Endothelial cell of umbilical vein (primary cell): ENCODE measurements at regions not wholly inside any gene's neighbourhood (a gene's known extent, or its start where the extent isn't known, plus 50 kb on each side); places are given as distances from the start of the nearest gene placed in this dataset.
A peak's percentile ranks its signal among the peaks of the same experiment; 100 is the strongest.

Source experiments
- BruUV-seq: library from RNA; stranded (reverse); fragments of 400-500 nt; replicated peaks from 2 replicates; lab custom pipeline; 2021; lab: Mats Ljungman, UMichigan
- CTCF ChIA-PET: fragments of 300-600, 350-600 bp; sonication (Branson Sonifier 250); formaldehyde crosslinking; loops from one replicate; lab custom pipeline; 2021; ENCODE audit warnings: antibody characterized with exemption, inconsistent platforms; lab: Charles Lee
- POLR2A ChIA-PET: fragments of 300-600, 350-600 bp; sonication (Branson Sonifier 250); formaldehyde crosslinking; loops from one replicate; lab custom pipeline; 2021; ENCODE audit warnings: antibody characterized with exemption, inconsistent platforms; lab: Charles Lee
- DNase-seq: peaks from one replicate; pipeline ENCODE4 v3.0.0-alpha.2; 2011; ENCODE audit warnings: low read depth, low spot score
- FAIRE-seq: peaks from 2 replicates; lab custom pipeline; 2011; peaks lifted over from hg19 to GRCh38; lab: Jason Lieb, UNC
- H2AFZ ChIP-seq: 2 replicates; pipeline ENCODE4 v1.6.0; 2012; ENCODE audit warnings: low read depth, low read length, control low read depth, inconsistent platforms
- H3K27ac ChIP-seq: 2 replicates; pipeline ENCODE4 v1.5.1; 2011; ENCODE audit warnings: low read depth, mild to moderate bottlenecking, control low read depth, low read length, moderate library complexity; ENCODE audit not compliant: insufficient read depth
- H3K27me3 ChIP-seq, 2 experiments: 2 replicates each; pipeline versions ENCODE4 v1.6.0 to v1.6.1; 2011; ENCODE audit warnings: low read length in 2 of 2, mixed read lengths in 1 of 2; ENCODE audit not compliant: control insufficient read depth in 2 of 2, insufficient read depth in 2 of 2
- H3K36me3 ChIP-seq, 2 experiments: 2 replicates in 1 of 2; 3 replicates in 1 of 2; pipeline ENCODE4 v1.5.1; 2011; ENCODE audit warnings: low read length in 2 of 2, mild to moderate bottlenecking in 1 of 2, moderate library complexity in 1 of 2; ENCODE audit not compliant: control insufficient read depth in 2 of 2, insufficient read depth in 2 of 2; ENCODE audit errors: extremely low read depth in 1 of 2
- H3K4me1 ChIP-seq: 3 replicates; pipeline ENCODE4 v1.5.1; 2011; ENCODE audit warnings: mild to moderate bottlenecking, low read length; ENCODE audit not compliant: control insufficient read depth, insufficient read depth; ENCODE audit errors: extremely low read depth
- H3K4me2 ChIP-seq: 2 replicates; pipeline ENCODE4 v1.6.1; 2011; ENCODE audit warnings: low read length, control low read depth, mixed read lengths; ENCODE audit not compliant: insufficient read depth
- H3K4me3 ChIP-seq, 3 experiments: fragments of 200-600 bp in 1 of 3; sonication (generic), shearing (Covaris generic) in 1 of 3; replicated peaks in 1 of 3; 2 replicates each; pipeline ENCODE4 v1.5.1; 2011 to 2016; ENCODE audit warnings: control low read depth in 3 of 3, low read length in 3 of 3, mild to moderate bottlenecking in 2 of 3, inconsistent platforms in 1 of 3, low read depth in 1 of 3, moderate library complexity in 1 of 3; ENCODE audit not compliant: insufficient read depth in 1 of 3
- H3K79me2 ChIP-seq: 2 replicates; pipeline ENCODE4 v1.6.0; 2012; ENCODE audit warnings: low read length, inconsistent platforms; ENCODE audit not compliant: control insufficient read depth, insufficient read depth
- H3K9ac ChIP-seq: replicated peaks from 2 replicates; pipeline ENCODE3; 2011; ENCODE audit warnings: low read length, control low read depth; ENCODE audit not compliant: insufficient read depth; ENCODE audit errors: extremely low read depth
- H3K9me1 ChIP-seq: replicated peaks from 3 replicates; pipeline ENCODE4 v1.6.0; 2011; ENCODE audit warnings: mild to moderate bottlenecking, low read length; ENCODE audit not compliant: control insufficient read depth, insufficient read depth; ENCODE audit errors: extremely low read depth
- H3K9me3 ChIP-seq: replicated peaks from 2 replicates; pipeline ENCODE4 v1.5.1; 2012; ENCODE audit warnings: low read length, inconsistent platforms; ENCODE audit not compliant: control insufficient read depth, insufficient read depth
- H4K20me1 ChIP-seq: replicated peaks from 2 replicates; pipeline ENCODE3; 2011; ENCODE audit warnings: mild to moderate bottlenecking, low read length; ENCODE audit not compliant: control insufficient read depth, insufficient read depth; ENCODE audit errors: extremely low read depth
- EZH2 ChIP-seq: IDR thresholded peaks from 2 replicates; pipeline ENCODE4 v1.6.1; 2012; ENCODE audit warnings: borderline replicate concordance, low read depth, mild to moderate bottlenecking, moderate library complexity, low read length, inconsistent platforms; ENCODE audit not compliant: severe bottlenecking
- FOS ChIP-seq: IDR thresholded peaks from 2 replicates; pipeline ENCODE4 v1.6.1; 2011; ENCODE audit warnings: mild to moderate bottlenecking, low read length, moderate library complexity, borderline replicate concordance; ENCODE audit not compliant: insufficient read depth
- GATA2 ChIP-seq: IDR thresholded peaks from 2 replicates; pipeline ENCODE4 v1.7.0; 2011; ENCODE audit warnings: low read depth, mild to moderate bottlenecking, moderate library complexity, mixed read lengths, low read length; ENCODE audit not compliant: insufficient read length, insufficient read depth
- JUN ChIP-seq: IDR thresholded peaks from 2 replicates; pipeline ENCODE4 v1.6.1; 2011; ENCODE audit warnings: borderline replicate concordance, low read depth; ENCODE audit not compliant: insufficient read length, insufficient read depth
- MYC ChIP-seq: IDR thresholded peaks from one replicate; pipeline ENCODE4 v1.6.1; 2011; ENCODE audit warnings: mild to moderate bottlenecking, low read depth, low read length
- POLR2A ChIP-seq: IDR thresholded peaks from 2 replicates; pipeline ENCODE4 v1.6.1; 2012; ENCODE audit warnings: low read depth, mild to moderate bottlenecking, control low read depth, low read length
- POLR2AphosphoS5 ChIP-seq: IDR thresholded peaks from 2 replicates; pipeline ENCODE4 v1.6.1; 2012; ENCODE audit warnings: low read depth, mild to moderate bottlenecking, control low read depth, low read length, moderate library complexity; ENCODE audit not compliant: insufficient read depth
- dilution Hi-C: fragments of 300-500 bp; cut with MboI; formaldehyde crosslinking; loops from one replicate; pipeline ENCODE4 v1.15.0; 2019; ENCODE audit warnings: low sequenced_read_pairs; ENCODE audit not compliant: extremely low pct_ligation_motif_present
- intact Hi-C: fragments of 100-400 bp; cut with micrococcal nuclease; formaldehyde crosslinking; loops from one replicate; pipeline ENCODE4 v1.10.0; 2022
- TF ChIP-seq, protein P1 (sequence below): IDR thresholded peaks from 2 replicates; pipeline ENCODE4 v1.6.1; 2011; ENCODE audit not compliant: insufficient read depth, insufficient read length
- TF ChIP-seq, protein P2 (sequence below), 2 donors: IDR thresholded peaks; 1 replicate in 1 of 2; 2 replicates in 1 of 2; pipeline ENCODE4 v1.5.1; 2011; ENCODE audit warnings: low read length in 2 of 2, mild to moderate bottlenecking in 2 of 2, moderate library complexity in 2 of 2, control low read depth in 1 of 2, inconsistent platforms in 1 of 2, low read depth in 1 of 2; ENCODE audit not compliant: insufficient read depth in 1 of 2; ENCODE audit errors: extremely low read depth in 1 of 2

GRCh38 chr22:27405672-27406388 is 395.7 kb downstream of the MN1 start:
- Histone ChIP-seq H3K79me2 (no peaks in the 10 kb centered on the region), H2AFZ (no peak overlapping the region), H3K27me3 (peaks cover 0 to under 1% of the 10 kb centered on the region in 2 experiments), H3K27ac (no peak overlapping the region), H3K4me2 (no peak overlapping the region), H3K9ac (no peak overlapping the region), H3K36me3 (no peaks in the 10 kb centered on the region), H3K4me1 (no peaks in the 10 kb centered on the region), H4K20me1 (no peaks in the 10 kb centered on the region), H3K9me3 (no peaks in the 10 kb centered on the region), H3K9me1 (no peaks in the 10 kb centered on the region), H3K4me3 (no peak overlapping the region)
- DNase-seq (peak; percentile 43), FAIRE-seq (peak; percentile 84)
- no TSS peak for BruUV-seq
- TF ChIP-seq FOS (no peak), POLR2A (no peak), MYC (no peak), POLR2AphosphoS5 (no peak), EZH2 (peak; percentile 32), JUN (no peak), GATA2 (no peak)
- TF ChIP-seq, protein P1, sequence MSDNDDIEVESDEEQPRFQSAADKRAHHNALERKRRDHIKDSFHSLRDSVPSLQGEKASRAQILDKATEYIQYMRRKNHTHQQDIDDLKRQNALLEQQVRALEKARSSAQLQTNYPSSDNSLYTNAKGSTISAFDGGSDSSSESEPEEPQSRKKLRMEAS = no peak
- TF ChIP-seq, protein P2, sequence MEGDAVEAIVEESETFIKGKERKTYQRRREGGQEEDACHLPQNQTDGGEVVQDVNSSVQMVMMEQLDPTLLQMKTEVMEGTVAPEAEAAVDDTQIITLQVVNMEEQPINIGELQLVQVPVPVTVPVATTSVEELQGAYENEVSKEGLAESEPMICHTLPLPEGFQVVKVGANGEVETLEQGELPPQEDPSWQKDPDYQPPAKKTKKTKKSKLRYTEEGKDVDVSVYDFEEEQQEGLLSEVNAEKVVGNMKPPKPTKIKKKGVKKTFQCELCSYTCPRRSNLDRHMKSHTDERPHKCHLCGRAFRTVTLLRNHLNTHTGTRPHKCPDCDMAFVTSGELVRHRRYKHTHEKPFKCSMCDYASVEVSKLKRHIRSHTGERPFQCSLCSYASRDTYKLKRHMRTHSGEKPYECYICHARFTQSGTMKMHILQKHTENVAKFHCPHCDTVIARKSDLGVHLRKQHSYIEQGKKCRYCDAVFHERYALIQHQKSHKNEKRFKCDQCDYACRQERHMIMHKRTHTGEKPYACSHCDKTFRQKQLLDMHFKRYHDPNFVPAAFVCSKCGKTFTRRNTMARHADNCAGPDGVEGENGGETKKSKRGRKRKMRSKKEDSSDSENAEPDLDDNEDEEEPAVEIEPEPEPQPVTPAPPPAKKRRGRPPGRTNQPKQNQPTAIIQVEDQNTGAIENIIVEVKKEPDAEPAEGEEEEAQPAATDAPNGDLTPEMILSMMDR (IDR thresholded peaks at IDR 0.05; ENCODE audit: extremely low read depth in 1 of 2, insufficient read depth in 1 of 2, low read depth in 1 of 2, low read length in 2 of 2) = peak; percentile 81 to 85
- CTCF ChIA-PET = interaction anchor here (0.8 to 2.0 kb wide), 14 partner anchors 11 to 695 kb away, joined by 3 to 8 read pairs (median 4); partner anchors contain the start of gene MN1
- intact Hi-C loops (loop anchor here (1.0 to 10.0 kb wide), 3 partner anchors 171 to 599 kb away; no protein-coding TSS in a partner anchor), dilution Hi-C loops (no loop called here)
- POLR2A ChIA-PET = no interaction called here
